GM10266 (cell line): ENCODE measurements at regions not wholly inside any gene's neighbourhood (a gene's known extent, or its start where the extent isn't known, plus 50 kb on each side); places are given as distances from the start of the nearest gene placed in this dataset.

Experiments used
- DNase-seq: peaks from one replicate; pipeline ENCODE4 v3.0.0; 2012; ENCODE audit errors: extremely low spot score
- TF ChIP-seq, protein P1 (sequence below): IDR thresholded peaks from 2 replicates; pipeline ENCODE4 v1.5.1; 2012; ENCODE audit warnings: mild to moderate bottlenecking, low read depth; ENCODE audit not compliant: control insufficient read depth, insufficient read depth; ENCODE audit errors: missing control alignments

DNA sequence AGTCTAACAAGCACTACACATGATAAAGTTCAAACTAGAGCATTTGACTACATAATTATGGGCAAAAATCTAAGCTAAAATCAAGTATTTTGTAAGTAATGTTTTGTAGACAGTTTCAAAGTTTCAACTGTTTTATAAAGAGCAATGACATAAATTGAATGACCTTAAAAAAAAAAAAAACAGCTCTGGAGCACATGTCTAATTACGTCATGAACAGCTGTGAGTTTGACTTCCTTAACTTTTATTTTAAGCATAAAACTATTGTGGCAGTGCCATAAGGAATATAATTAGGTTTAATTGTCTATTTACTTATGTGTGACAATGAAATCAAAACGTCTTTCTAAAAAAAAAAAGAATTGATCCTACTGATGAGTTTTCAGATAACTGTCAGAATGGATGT is 272.5 kb upstream of the LRRC7 start:
- DNase-seq: no peak
- TF ChIP-seq, protein P1, sequence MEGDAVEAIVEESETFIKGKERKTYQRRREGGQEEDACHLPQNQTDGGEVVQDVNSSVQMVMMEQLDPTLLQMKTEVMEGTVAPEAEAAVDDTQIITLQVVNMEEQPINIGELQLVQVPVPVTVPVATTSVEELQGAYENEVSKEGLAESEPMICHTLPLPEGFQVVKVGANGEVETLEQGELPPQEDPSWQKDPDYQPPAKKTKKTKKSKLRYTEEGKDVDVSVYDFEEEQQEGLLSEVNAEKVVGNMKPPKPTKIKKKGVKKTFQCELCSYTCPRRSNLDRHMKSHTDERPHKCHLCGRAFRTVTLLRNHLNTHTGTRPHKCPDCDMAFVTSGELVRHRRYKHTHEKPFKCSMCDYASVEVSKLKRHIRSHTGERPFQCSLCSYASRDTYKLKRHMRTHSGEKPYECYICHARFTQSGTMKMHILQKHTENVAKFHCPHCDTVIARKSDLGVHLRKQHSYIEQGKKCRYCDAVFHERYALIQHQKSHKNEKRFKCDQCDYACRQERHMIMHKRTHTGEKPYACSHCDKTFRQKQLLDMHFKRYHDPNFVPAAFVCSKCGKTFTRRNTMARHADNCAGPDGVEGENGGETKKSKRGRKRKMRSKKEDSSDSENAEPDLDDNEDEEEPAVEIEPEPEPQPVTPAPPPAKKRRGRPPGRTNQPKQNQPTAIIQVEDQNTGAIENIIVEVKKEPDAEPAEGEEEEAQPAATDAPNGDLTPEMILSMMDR: no peak

DNA sequence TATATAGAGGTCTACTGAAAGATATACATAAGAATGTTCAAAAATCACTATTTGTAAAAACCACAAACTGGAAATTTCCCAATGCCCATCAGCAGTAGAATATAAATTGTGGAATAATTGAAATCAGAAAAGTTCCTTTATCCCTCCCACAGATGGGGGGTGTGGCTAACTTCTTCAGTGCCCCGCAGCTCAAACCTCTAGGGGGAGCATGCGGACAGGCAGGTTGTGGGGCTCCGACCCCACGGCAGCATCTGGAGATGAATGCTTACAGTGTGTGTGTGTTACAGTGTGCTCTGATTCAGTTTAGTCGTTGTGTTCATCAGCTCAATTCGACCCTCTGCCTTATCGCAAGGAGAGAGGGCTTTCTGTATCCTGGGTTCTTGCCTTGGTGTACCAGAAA is 262.1 kb upstream of the LRRC7 start:
- TF ChIP-seq, protein P1: no peak
- no peak for DNase-seq

DNA sequence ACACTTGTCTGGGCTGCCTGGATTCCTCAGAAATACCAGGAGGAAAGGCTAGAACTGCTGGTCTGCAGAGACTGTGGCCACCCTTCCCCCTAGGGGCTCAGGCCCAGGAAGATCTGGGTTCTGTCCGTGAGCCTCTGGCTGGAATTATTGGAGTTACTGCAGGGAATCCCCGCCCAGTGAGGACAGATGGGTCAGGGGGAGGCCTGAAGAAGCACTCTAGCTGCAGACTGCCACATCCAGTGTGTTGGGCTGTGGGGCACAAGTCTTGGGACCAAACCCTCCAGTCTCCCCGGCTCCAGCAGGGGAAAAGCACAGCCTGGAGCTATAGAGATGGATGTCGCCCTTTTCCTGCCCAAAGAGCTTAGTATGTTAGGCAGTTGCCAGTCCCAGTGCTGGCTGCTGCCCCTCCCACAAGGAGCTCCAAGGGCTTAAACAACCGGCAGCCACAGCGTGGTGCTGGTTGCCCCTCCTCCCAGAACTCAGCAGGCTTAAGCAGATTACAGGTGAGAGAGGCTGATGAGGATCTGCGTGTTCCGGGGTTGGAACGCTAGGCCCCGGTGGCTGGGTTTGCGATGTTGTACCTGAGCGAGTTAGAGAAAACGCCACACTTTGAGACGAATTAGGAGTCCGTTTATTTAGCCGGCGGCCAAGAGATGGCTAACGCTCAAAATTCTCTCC is 255.5 kb upstream of the LRRC7 start:
- TF ChIP-seq, protein P1: no peak

DNA sequence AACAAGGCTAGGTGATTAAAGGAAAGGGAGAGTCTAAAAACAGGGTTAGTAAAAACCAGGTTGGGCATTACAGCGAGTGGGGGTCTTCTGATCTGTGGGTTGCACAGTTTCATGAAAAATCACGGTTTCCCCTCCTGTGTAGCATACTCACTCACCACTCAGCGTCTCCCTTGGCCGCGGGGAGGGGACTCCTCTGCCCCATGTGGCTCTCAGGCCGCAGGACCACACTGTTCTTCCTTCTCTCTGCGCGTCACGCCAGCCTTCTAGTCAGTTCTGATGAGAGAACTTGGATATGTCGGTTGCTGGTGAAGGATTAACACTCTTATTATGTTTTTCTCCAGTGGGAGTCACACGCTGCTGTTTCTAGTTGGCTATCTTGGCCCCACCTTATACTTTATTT is 254.6 kb upstream of the LRRC7 start:
- TF ChIP-seq, protein P1: no peak
- no peak for DNase-seq

More for the DNA sequence above, 255.5 kb upstream of the LRRC7 start:
- no peak for DNase-seq

DNA sequence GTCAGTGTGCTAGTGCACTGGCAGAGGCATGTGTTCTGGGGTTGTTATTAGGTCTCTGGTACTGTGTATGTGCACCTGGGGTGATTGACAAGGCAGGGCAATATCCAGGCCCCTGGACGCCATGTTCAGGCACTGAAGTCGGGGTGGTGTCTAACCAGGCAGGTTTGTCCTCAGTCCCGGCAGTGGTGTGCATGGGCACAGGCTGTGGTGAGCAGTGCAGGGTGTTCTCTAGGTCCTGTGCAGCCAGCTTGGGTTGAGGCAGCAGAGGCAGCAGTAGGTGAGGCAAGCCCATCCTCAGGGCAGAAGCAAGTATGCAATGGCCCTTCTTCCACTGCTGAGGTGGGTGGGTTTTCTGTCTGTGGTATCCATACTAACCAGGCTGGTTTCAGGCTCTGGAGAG is 252.3 kb upstream of the LRRC7 start:
- no peak for DNase-seq
- TF ChIP-seq, protein P1: no peak

DNA sequence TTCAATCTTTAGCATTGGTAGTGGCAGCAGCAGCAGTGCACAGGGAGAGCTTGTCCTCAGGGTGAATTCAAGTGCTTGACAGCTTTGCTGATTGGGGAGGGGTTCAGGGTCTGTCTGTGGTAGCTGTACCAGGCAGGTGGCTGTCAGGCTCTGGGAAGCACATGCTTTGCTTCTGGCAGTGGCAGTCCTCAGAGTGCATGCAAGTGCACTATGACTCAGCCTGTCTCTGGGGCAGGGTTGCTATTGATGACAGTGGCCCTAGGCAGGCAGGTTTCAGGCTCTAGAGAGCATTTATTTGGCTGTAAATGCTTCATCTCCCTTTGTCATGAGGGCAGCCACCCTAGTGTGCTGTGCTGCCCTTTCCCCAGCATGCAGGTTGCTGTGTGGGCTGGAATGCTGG is 251.9 kb upstream of the LRRC7 start:
- TF ChIP-seq, protein P1: no peak
- no peak for DNase-seq

DNA sequence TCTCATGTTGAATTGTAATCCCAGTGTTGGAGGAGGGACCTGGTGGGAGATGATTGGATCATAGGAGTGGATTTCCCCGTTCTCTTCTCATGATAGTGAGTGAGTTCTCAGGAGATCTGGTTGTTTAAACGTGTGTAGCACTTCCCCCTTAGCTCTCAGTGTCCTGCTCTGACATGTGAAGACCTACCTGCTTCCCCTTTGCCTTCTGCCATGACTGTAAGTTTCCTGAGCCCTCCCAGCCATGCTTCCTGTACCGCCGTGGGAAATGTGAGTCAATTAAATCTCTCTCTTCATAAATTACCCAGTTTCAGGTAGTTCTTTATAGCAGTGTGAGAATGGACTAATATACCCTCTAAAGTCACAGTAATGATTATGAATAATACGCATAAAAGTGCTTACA is 248.4 kb upstream of the LRRC7 start:
- DNase-seq: no peak
- TF ChIP-seq, protein P1: no peak
